NCI-H1092 (cell line): ENCODE measurements at regions not wholly inside any gene's neighbourhood (a gene's known extent, or its start where the extent isn't known, plus 50 kb on each side); places are given as distances from the start of the nearest gene placed in this dataset.

Experiments
- DNase-seq: peaks from one replicate; lab custom pipeline; 2025; lab: John Stamatoyannopoulos, UW

DNA sequence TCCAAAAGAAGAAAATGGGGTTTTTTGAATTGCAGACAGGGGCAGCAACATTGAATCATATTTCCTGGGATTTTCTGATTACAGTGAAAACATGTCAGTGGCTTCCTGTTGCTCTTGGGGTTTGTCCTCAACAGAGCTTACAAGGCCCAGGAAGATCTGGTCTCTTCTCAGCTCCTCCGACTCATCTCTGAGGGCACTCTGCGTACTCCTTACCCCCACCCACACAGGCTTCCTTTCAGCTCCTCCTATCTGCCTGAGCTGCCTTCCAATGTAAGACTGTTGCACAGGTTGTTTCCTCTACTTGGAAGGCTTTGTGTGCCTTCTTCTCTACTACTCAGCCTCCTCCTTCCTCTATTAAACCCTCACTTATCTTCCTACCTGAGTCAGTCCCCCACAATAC lies 245.1 kb upstream of the MEF2C start:
- no peak for DNase-seq

DNA sequence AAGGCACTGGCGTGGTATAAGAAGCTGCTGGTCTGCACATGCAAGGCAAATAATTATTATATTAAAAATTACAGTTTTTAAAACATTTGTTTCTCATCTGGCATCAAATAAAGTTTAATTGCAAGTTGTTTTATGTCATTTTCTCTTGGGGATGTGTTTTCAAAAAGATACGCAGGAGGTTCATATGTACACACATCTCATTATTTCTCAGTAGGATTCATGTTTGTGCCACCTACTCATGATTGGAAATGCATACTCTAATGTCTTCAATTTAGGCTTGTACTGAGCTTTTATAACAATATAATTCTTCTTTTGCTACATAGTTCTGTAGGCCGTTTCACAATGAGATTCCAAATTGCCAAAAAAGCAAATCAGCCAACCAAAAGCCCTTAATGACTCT lies 244.2 kb upstream of the MEF2C start:
- no peak for DNase-seq

DNA sequence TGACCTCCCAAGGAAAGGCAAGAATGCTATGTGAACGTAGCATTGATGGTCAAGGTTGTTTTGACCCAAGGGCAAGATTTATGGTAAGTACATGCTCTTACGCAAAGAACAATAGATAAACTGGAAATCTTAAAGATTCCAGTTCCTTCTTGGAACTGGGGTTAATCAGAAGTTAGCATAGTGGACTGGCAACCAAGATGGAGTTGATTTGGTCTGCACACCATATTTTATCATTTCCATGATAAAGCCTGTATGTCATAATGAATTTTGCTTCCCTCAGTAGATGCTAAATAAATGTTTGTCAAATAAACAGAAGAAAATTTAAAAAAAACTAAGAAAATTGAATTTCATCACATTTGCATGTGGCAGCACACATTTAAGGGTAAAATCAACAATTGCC lies 242.4 kb upstream of the MEF2C start:
- no peak for DNase-seq

DNA sequence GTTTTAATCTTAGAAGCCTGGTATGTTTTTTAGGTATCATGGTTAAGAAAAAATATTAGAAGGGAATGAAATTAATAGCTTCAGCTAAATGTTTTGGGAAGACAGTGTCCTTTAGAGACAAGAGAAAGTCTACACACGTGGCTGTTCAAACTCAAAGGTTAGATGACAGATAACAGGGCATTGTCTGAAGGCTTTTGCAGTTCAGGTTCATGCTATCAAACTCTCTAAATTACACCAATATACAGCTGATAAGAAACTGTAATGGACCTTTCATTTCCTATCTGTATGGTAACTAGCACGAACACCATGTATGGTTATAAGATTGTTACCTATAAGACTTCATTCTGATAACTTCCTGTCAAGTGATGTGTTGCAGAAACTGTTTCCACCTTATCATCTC lies 240.6 kb upstream of the MEF2C start:
- no peak for DNase-seq

DNA sequence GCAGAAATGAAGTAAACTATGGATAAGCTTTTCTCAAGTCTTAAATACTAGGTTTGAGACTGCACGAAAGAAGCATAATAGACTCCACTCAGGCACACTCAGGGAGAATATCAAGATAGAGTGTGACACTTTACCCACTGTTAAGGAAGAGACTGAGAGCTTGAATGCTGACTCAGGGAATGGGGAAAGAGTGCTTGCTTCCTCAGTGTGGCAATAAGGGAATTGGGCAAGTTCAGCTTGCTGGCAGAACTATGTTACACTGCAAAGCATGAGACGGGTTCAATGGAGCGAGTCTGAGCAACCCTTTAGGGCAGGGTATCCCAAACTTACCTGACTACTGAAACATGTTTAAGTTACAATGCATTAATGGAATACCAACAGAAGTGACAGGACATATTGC lies 237.7 kb upstream of the MEF2C start:
- DNase-seq = no peak

DNA sequence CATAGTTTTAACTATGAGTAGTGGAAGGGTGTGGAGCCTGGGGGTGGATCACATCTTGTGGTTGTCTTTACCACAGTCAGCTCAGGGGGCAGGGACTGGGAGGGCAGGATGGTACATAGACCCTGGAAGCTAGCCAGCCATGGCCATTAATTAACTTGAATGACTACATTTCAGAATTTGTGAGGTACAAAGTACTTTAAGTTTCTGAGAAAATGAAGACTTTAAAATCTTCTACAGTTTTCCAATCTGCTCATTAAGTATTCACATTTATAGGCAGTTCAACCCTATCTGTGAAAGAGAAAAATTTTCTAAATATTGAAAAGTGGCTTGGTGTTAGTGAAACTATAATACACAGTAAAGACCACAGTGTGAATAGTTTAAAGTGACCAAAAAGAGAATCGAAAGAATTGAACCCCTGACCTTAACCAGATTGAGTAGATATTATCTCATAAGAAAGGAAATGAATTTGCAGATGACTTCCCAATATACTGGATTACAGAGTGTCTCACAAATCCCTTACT lies 234.2 kb upstream of the MEF2C start:
- no peak for DNase-seq

DNA sequence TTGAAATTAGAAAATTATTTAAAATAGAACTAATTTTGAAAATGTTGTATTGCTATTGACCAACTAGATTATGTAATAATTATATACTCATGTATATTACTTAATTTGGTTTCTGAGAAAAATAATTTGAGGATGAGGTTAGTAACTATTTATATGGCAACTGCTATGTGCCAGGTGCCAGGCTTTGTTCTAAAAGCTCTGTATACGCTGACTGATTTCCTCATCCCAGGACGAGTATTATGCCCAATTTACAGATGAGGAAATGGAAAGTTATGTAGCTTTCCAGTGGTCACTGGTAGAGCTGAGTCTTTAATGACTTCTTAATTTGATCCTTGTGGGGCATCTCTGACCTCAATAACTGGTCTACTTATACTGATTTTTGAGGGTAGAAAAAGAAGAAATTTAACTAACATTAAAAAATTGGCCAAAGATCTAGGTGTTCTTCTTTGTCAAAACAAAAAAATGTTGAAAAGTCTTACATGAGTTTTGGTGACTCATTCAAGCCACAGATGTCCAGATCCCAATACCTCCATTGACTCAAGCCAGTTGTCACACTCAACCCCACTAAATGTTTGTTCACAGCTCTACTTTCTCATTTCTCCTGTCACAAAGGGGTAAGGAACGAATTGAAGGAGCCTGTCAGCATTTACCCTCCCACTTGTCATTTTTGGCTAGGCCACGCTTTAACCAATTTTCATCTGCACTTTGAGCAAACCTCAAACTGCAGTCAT lies 228.1 kb upstream of the MEF2C start:
- DNase-seq = no peak

DNA sequence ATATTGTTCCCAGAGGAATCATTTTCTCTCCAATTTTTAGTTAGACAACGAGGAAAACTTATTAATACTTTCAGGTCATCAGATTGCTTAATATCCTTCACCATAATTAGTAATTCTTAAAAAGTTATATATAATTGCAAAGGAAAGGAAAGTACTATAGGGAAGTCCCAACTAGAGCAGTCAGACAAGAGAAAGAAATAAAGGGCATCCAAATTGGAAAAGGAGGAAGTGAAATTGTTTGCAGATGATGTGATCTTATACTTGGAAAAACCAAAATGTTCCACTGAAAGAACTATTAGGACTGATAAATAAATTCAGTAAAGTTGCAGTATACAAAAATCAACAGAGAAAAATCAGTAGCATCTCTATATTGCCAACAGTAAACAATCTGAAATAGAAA lies 223.5 kb upstream of the MEF2C start:
- DNase-seq = no peak

DNA sequence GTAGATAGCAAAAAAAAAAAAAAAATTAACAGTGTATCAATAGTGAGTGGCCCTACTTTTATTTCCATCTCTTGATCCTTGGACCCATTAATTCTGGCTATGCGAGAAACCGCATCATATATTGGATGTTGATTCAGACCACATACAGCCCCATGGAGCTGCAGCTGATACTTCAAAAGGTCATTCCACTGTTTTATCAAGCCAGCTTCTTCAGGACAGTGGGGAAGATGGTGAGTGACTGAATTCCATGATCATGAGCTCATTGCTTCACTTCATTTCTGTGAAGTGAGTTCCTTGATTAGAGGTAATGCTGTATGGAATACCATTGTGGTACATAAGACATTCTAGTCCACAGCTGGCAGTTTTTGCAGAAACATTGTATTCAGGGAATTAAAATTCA lies 222.9 kb upstream of the MEF2C start:
- no peak for DNase-seq

DNA sequence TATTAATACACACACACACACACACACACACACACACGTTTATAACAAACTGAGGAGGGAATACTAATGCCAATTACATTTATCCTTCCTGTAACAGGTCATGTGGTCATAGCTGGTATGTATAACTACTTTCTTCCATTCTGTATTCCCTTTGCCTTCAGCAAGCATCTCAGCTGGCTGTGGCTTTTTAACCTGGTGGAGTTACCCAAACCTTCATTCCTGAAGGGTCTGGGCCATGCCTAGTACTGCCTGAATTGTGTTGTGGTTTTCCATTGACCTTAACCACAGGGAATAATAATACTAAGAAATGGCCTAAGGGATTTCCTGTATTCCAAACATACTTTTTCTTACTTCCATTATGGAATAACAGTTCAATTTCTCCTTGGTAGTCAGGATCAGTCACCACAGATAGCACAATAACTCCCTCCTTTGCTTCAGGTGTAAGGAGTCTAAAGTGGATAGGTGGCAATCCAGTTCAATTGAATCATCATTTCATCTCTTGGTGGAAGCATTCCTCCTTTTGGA lies 222.2 kb upstream of the MEF2C start:
- DNase-seq = no peak

DNA sequence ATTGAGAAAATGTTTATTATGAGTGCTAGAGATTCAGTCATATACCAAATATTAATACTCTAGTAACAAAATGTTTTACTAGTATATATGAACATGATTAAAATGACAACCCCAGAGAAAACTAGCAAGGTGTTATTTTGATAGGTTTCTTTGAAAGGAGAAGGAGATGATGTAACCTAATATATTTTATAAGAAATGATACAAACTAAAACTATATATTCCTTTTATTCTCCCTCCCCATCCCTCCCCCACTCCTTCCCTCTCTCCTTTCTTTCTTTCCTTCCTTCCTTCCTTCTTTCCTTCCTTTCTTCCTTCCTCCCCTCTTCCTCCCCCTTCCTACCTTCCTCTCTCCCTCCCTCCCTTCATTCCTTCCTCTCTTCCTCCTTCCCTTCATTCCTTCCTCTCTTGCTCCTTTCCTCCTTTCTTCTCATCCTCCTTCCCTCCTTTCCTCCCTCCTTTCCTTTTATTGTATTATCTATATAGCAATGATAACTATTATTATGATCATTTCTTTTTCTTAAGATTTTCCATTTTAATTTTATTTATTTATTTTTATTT lies 215.3 kb upstream of the MEF2C start:
- no peak for DNase-seq

DNA sequence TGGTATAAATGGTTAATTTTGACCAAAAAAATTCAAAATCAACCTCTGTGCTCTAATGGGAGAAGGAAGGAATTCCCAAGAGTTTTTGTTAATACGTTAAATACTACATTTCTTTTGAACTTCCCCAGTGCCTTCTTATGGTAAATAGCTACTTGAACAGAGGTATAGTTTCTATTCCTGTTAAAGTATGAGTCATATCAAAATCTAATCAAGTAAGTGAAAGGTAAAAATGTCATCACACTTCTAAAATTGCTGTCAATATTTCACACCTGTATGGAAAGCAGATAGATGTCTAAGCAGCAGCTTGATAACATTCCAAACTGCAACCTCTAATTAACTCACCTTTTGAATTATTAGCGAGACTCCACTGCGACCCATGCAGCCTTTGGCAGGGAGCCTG lies 214.1 kb upstream of the MEF2C start:
- no peak for DNase-seq

DNA sequence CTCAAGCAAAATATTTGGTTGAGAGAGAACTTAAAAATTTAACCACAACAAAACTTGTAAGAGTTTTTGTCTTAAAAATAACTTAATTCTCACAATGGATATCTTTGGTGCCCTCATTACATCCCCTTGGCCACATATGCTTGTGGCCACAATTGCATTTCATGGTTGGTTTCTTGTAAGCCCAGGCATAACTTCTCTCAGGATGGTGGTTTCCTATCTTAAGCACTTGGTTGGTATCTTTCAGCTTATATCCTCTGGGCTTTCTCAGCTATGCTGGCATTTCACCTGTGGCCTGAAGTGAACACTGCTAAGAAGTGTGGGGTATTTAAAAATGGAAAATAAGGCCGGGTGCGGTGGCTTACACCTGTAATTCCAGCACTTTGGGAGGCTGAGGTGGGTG lies 212.4 kb upstream of the MEF2C start:
- DNase-seq = no peak

DNA sequence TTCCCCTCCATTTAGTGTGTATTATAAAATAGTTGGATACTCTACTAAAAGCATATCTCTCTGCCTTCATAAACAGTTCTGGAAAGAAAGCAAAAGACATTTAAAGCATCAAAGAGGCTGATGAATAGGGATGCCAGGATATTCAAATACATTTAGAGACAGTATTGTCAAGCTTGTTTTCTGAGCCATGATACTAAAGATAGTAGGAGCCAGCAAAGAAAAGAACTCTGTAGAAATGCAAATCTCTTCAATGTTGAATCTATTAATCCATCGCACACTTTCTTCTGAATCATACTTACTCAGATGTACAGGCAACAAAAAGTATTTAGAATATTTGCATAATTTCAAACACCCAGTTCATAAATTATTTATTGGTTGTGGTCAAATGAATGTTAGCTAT lies 207.1 kb upstream of the MEF2C start:
- DNase-seq = no peak

DNA sequence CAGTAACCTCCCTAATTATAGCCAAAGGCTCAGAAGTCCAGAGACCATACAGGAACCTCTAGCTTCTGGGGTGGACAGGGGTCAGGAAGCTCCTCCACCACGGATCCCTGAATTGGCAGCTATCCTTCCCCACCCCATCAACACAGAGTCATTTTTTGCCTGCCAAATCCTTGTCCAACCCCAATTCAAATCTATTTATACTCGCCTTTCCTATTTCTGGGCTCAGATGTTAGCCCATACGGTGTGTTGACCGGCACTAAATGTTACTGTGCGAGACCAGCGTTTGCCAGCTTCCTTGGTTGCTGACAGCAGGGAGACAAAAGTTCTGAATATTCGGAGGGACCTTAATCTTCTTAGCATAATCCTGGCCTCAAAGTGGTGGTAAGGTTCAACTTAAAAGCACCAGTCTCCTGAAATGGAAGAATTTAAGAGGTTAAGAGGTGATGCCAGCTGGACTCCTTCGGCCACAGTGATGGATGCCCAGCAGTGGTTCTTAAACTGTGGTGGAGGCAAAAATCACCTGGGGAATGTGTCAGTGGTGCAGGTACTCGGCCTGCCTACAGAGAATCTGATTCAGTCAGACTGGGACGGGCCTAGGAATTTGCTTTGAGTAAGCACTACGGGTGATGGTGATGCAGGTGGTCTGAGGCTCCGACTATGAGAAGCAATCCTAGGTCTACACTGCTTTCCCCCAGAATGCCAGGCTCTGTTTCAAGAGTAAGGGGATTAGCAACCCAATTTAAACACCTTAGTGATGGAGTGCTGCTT lies 204.8 kb upstream of the MEF2C start:
- no peak for DNase-seq

DNA sequence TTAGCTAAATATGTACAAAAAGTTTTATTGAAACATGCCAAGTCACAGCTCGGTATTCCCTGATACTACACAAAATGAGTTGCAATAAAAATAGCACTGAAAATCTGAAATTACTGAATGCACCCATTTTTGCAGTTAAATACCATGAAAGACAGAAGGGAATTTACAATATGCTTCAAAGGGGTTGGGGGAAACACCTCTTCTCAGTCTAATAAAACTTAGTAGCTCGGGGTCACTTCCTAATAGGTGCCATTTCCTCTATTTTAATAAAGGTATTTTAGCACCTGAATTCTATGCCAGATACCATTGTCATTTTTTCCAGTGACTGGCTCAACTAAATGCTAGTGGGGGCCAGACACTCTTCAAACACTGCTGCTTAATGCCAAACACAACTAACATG lies 204.1 kb upstream of the MEF2C start:
- no peak for DNase-seq

DNA sequence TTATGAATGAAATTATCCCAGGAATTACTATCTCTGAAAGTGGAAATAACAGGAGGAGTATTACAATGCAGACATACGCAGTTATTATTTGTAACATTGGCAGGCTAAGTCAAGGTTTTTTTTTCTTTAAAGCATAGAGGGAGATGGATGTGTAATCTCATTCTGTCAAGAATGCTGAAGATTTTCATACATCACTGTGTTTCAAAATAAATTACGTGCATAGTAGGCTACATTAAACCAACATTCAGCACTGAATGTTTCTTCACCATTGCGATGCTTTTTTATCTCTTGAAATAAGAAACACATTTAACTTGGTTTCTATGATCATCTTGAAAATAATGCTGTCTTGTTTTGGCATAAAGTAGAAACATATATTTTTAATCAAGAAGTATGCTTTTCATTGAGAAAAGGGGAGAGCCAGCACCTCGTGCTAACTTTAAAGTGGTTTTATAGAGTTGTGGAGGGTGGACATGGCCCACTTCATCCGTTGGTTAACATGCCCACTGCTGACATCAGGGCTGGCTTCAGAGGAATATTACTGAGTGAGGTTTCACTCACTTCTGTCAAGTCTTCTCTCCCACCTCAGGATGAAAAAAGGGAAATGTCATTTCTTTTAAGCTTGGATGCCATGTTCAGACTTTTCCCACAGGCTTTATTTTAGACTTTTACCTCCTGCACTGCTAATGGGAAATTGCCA lies 203.6 kb upstream of the MEF2C start:
- DNase-seq = no peak

DNA sequence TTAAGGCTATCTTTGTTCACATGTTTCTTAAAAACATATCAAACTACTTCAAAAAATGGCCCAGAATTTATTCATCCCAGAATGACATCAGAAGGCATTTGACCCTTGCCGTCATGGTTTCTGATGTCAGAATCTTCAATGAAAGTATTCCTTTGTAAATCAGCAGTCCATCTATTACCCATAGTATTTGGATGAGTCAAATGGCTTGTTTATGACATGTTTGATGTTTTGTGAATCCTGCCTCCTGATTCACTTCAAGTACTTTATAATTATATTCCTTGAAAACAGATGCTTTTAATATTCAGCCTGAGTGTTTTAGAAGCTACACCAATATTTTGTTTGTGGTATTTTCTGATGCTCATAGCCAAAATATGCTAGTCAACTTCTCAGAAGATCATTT lies 200.8 kb upstream of the MEF2C start:
- DNase-seq = no peak

DNA sequence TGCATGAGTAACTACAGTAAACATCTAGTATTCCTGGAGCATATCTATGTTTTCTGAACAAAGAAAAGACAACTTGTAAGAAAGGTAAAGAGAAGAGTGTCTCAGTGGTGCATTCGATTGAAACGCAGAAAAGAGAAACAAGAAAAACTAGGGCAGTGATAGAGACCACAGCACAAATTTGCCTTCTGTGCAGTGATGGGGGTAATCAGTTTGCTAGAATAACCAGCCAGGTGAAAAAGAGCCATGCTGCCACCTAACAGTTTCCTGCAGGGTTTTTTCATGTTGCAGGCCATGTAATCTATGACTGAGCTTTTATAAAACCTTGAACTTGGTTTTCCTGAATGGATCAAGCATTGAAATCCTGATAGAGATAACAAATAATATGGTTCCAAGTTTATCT lies 198.4 kb upstream of the MEF2C start:
- no peak for DNase-seq

DNA sequence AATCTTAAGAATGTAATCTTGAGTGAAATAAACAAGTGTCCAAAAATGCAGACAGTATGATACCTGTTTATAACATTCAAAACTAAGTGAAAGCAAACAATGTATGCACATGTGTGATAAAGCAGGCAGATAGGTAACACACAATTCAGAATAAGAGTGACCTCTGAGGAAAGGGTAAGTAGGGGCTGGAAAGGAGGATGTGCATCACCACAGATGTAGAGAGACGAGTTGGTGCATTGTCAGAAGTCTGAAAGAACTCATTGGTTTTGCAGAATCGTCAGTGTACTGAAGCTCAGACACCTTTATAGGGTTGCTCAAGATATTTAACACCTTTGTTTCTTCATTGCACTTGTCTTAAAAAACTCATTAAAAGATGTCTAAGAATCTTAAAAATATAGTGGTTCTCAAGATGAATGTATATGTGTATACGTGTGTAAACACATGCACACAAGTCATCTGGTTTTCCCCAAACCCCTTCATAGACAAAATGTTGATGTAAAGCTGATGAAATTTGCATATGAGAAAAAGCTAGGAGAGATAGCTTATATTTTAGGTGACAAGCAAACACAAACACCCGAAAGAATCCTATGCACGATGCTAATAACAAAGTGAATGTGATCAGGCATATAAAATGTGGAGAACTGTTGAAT lies 197.6 kb upstream of the MEF2C start:
- DNase-seq = no peak

DNA sequence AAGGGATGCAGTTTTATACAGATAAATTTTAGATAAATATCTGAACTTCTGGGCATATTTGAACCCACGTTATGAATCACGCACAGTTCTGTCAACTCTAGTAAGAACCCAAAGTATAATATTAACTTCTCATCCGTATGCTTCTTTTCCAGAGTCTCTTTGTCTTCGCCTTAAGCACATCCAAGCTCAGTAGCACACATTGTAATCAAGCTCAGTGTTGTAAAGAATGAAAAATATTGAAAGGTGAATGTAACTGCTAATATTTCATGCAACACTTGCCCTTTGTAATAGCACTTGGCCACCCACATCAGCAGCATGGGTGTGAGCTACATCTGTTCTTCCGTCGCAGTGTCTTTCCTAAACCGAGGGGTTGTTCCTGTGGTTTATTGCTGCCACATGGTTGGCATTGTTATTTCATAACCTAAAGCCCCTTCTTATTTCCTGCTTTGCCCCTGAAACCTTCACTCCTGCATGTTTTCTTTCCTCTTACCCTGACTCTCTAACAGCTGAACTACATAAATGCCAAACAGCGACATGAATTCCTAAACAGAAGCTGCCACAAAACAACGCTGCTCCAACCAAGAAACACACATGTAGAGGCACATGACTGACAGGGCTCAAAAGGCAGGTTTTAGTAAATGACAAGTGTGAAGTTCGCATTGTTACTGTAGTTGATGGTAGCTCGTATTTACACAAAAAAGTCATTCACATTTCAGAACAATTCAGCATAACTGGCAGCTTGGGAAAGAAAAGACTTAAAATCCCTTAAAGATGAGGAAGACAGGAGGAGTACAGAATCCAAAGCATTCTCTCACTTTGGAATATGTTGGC lies 190.1 kb upstream of the MEF2C start:
- DNase-seq = no peak
